Activated T-helper 2 cell treated with anti-CD3 and anti-CD28 coated beads, Interferon-gamma antibody, Interleukin-2, Interleukin-4, amounts not matched to agents 10 μg/mL and 5 μg/mL and 100 μg/mL, durations not matched to agents 14 hours and 24 hours and 36 hours (primary cell): ENCODE measurements at regions not wholly inside any gene's neighbourhood (a gene's known extent, or its start where the extent isn't known, plus 50 kb on each side); places are given as distances from the start of the nearest gene placed in this dataset.

Source experiments
- DNase-seq: peaks from one replicate; pipeline ENCODE4 v3.0.0; 2021; ENCODE audit warnings: low spot score
- H3K27ac Mint-ChIP-seq: one replicate; pipeline ENCODE4 v1.8.0; 2021; ENCODE audit warnings: mixed read lengths
- H3K27me3 Mint-ChIP-seq: one replicate; pipeline ENCODE4 v1.8.0; 2021; ENCODE audit warnings: low read depth, mixed read lengths
- H3K36me3 Mint-ChIP-seq: one replicate; pipeline ENCODE4 v1.8.0; 2021; ENCODE audit warnings: low read depth, mixed read lengths
- H3K4me1 Mint-ChIP-seq: one replicate; pipeline ENCODE4 v1.8.0; 2021; ENCODE audit warnings: low read depth, mixed read lengths
- H3K4me3 Mint-ChIP-seq: one replicate; pipeline ENCODE4 v1.8.0; 2021; ENCODE audit warnings: low read depth, mild to moderate bottlenecking, moderate library complexity, mixed read lengths
- H3K9me3 Mint-ChIP-seq: one replicate; pipeline ENCODE4 v1.8.0; 2021; ENCODE audit warnings: mixed read lengths
- intact Hi-C: fragments of 100-400 bp; cut with micrococcal nuclease; formaldehyde crosslinking; loops from one replicate; pipeline ENCODE4 v1.15.1; 2023

- no peak for DNase-seq
These were observed 84.8 kb upstream of the MIER3 start for GRCh38 chr5:57036761-57037160.

GRCh38 chr5:57037355-57037754 is 85.4 kb upstream of the MIER3 start:
- Mint-ChIP-seq H3K27ac (no peak overlapping the region), H3K27me3 (peaks cover 20% of the 10 kb centered on the region), H3K4me1 (no peaks in the 10 kb centered on the region), H3K9me3 (no peaks in the 10 kb centered on the region), H3K36me3 (no peaks in the 10 kb centered on the region), H3K4me3 (no peak overlapping the region)
- DNase-seq: no peak
- intact Hi-C loops: no loop called here

More at GRCh38 chr5:57036761-57037160, 84.8 kb upstream of the MIER3 start:
- Mint-ChIP-seq H3K9me3 (no peaks in the 10 kb centered on the region), H3K36me3 (no peaks in the 10 kb centered on the region), H3K27me3 (peaks cover 23% of the 10 kb centered on the region), H3K27ac (no peak overlapping the region), H3K4me3 (no peak overlapping the region), H3K4me1 (no peaks in the 10 kb centered on the region)
- intact Hi-C loops: no loop called here

- Mint-ChIP-seq H3K4me3 (no peak overlapping the region), H3K36me3 (no peaks in the 10 kb centered on the region), H3K27ac (no peak overlapping the region), H3K4me1 (no peaks in the 10 kb centered on the region), H3K27me3 (peaks cover 7% of the 10 kb centered on the region), H3K9me3 (no peaks in the 10 kb centered on the region)
- no peak for DNase-seq
- intact Hi-C loops: no loop called here
These were observed 89.6 kb upstream of the MIER3 start for GRCh38 chr5:57041570-57041969.

- Mint-ChIP-seq H3K4me1 (no peaks in the 10 kb centered on the region), H3K4me3 (no peak overlapping the region), H3K9me3 (no peaks in the 10 kb centered on the region), H3K27me3 (peaks cover 8% of the 10 kb centered on the region), H3K36me3 (no peaks in the 10 kb centered on the region), H3K27ac (no peak overlapping the region)
- no peak for DNase-seq
- intact Hi-C loops: no loop called here
These were observed 90.6 kb upstream of the MIER3 start for GRCh38 chr5:57042524-57042931.

- intact Hi-C loops: no loop called here
- Mint-ChIP-seq H3K36me3 (no peaks in the 10 kb centered on the region), H3K4me3 (no peak overlapping the region), H3K27ac (no peak overlapping the region), H3K4me1 (no peaks in the 10 kb centered on the region), H3K9me3 (no peaks in the 10 kb centered on the region), H3K27me3 (peaks cover 22% of the 10 kb centered on the region)
- no peak for DNase-seq
These were observed 102.2 kb upstream of the MIER3 start for GRCh38 chr5:57054135-57054534.

- intact Hi-C loops: no loop called here
These were observed 102.7 kb upstream of the MIER3 start for GRCh38 chr5:57054671-57055070.

GRCh38 chr5:57055731-57056130 is 103.8 kb upstream of the MIER3 start:
- H3K9me3 Mint-ChIP-seq: no peaks in the 10 kb centered on the region
- H3K36me3 Mint-ChIP-seq: no peaks in the 10 kb centered on the region
- no peak overlapping the region for H3K4me3 Mint-ChIP-seq
- H3K27ac Mint-ChIP-seq: no peak overlapping the region
- intact Hi-C loops: no loop called here
- no peak for DNase-seq
- no peaks in the 10 kb centered on the region for H3K4me1 Mint-ChIP-seq
- H3K27me3 Mint-ChIP-seq: peaks cover 12% of the 10 kb centered on the region

More at GRCh38 chr5:57054671-57055070, 102.7 kb upstream of the MIER3 start:
- H3K4me1 Mint-ChIP-seq: no peaks in the 10 kb centered on the region
- peaks cover 18% of the 10 kb centered on the region for H3K27me3 Mint-ChIP-seq
- DNase-seq: no peak
- no peaks in the 10 kb centered on the region for H3K9me3 Mint-ChIP-seq
- H3K36me3 Mint-ChIP-seq: no peaks in the 10 kb centered on the region
- H3K27ac Mint-ChIP-seq: no peak overlapping the region
- H3K4me3 Mint-ChIP-seq: no peak overlapping the region

- intact Hi-C loops: no loop called here
These were observed 110.1 kb upstream of the GPBP1 start for GRCh38 chr5:57063773-57064172.

GRCh38 chr5:57066924-57067596 is 106.8 kb upstream of the GPBP1 start:
- no peaks in the 10 kb centered on the region for H3K4me1 Mint-ChIP-seq
- H3K27me3 Mint-ChIP-seq: peaks cover 14% of the 10 kb centered on the region
- H3K9me3 Mint-ChIP-seq: peaks cover 14% of the 10 kb centered on the region
- no peak for DNase-seq
- H3K4me3 Mint-ChIP-seq: no peak overlapping the region
- no peak overlapping the region for H3K27ac Mint-ChIP-seq
- intact Hi-C loops: no loop called here
- H3K36me3 Mint-ChIP-seq: no peaks in the 10 kb centered on the region

More at GRCh38 chr5:57063773-57064172, 110.1 kb upstream of the GPBP1 start:
- H3K27ac Mint-ChIP-seq: no peak overlapping the region
- H3K36me3 Mint-ChIP-seq: no peaks in the 10 kb centered on the region
- no peaks in the 10 kb centered on the region for H3K4me1 Mint-ChIP-seq
- peaks cover 18% of the 10 kb centered on the region for H3K27me3 Mint-ChIP-seq
- no peak overlapping the region for H3K4me3 Mint-ChIP-seq
- DNase-seq: no peak
- peaks cover 11% of the 10 kb centered on the region for H3K9me3 Mint-ChIP-seq

- peaks cover 14% of the 10 kb centered on the region for H3K9me3 Mint-ChIP-seq
- no peak for DNase-seq
- H3K27ac Mint-ChIP-seq: no peak overlapping the region
- intact Hi-C loops: no loop called here
- H3K27me3 Mint-ChIP-seq: peaks cover 9% of the 10 kb centered on the region
- no peaks in the 10 kb centered on the region for H3K36me3 Mint-ChIP-seq
- no peak overlapping the region for H3K4me3 Mint-ChIP-seq
- H3K4me1 Mint-ChIP-seq: no peaks in the 10 kb centered on the region
These were observed 106.3 kb upstream of the GPBP1 start for GRCh38 chr5:57067597-57067924.

- no peak for DNase-seq
- Mint-ChIP-seq H3K27me3 (peaks cover 5% of the 10 kb centered on the region), H3K9me3 (peaks cover 14% of the 10 kb centered on the region), H3K27ac (no peak overlapping the region), H3K4me3 (no peak overlapping the region), H3K36me3 (no peaks in the 10 kb centered on the region), H3K4me1 (no peaks in the 10 kb centered on the region)
- intact Hi-C loops: no loop called here
These were observed 104.6 kb upstream of the GPBP1 start for GRCh38 chr5:57069115-57069835.

GRCh38 chr5:57072218-57072892 is 101.5 kb upstream of the GPBP1 start:
- no peaks in the 10 kb centered on the region for H3K4me1 Mint-ChIP-seq
- no peak for DNase-seq
- intact Hi-C loops: no loop called here
- no peak overlapping the region for H3K27ac Mint-ChIP-seq
- no peak overlapping the region for H3K4me3 Mint-ChIP-seq
- H3K27me3 Mint-ChIP-seq: peaks cover 5% of the 10 kb centered on the region
- peaks cover 3% of the 10 kb centered on the region for H3K9me3 Mint-ChIP-seq
- H3K36me3 Mint-ChIP-seq: no peaks in the 10 kb centered on the region

- Mint-ChIP-seq H3K36me3 (no peaks in the 10 kb centered on the region), H3K27me3 (peaks cover 11% of the 10 kb centered on the region), H3K27ac (no peak overlapping the region)
These were observed 91.3 kb upstream of the GPBP1 start for GRCh38 chr5:57082441-57083067.

More at GRCh38 chr5:57082441-57083067, 91.3 kb upstream of the GPBP1 start:
- H3K4me3 Mint-ChIP-seq: no peak overlapping the region
- no peak for DNase-seq
- intact Hi-C loops: no loop called here
- no peaks in the 10 kb centered on the region for H3K9me3 Mint-ChIP-seq
- H3K4me1 Mint-ChIP-seq: no peaks in the 10 kb centered on the region
